T-helper 1 cell treated with Interleukin-12 subunit alpha and Interleukin-12 subunit beta and Interleukin-4 antibody, amounts not matched to agents 30 μg/mL and 1 μg/mL, for 36 hours (primary cell): ENCODE measurements at regions not wholly inside any gene's neighbourhood (a gene's known extent, or its start where the extent isn't known, plus 50 kb on each side); places are given as distances from the start of the nearest gene placed in this dataset.

Experiments
- H3K27ac Mint-ChIP-seq: one replicate; pipeline ENCODE4 v1.8.0; 2021; ENCODE audit warnings: mild to moderate bottlenecking, mixed read lengths
- H3K27me3 Mint-ChIP-seq: one replicate; pipeline ENCODE4 v1.8.0; 2021; ENCODE audit warnings: low read depth, mixed read lengths
- H3K36me3 Mint-ChIP-seq: one replicate; pipeline ENCODE4 v1.8.0; 2021; ENCODE audit warnings: low read depth, mixed read lengths
- H3K4me1 Mint-ChIP-seq: one replicate; pipeline ENCODE4 v1.8.0; 2021; ENCODE audit warnings: low read depth, mixed read lengths
- H3K4me3 Mint-ChIP-seq: one replicate; pipeline ENCODE4 v1.8.0; 2021; ENCODE audit warnings: mild to moderate bottlenecking, moderate library complexity, mixed read lengths
- H3K9me3 Mint-ChIP-seq: one replicate; pipeline ENCODE4 v1.8.0; 2021; ENCODE audit warnings: mixed read lengths

DNA sequence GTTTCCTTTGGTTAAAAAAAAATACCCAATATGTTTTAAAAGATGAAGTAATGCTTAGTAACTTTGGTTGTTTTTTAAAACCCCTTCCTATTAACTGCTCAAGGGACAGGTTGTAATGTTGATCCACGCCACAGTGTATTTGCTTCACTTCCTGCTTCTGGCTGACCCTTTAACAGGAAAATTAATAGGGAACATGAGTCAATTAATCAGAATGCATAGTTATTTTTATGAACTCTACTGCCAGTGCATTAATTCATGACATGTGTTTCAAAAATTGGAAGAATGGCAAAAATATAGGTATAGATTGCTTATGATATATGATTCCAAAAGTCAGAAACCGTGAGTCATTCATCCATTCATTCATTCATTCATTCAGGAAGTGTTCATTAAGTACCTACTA lies 204.8 kb downstream of the SETD4 start:
- no peaks in the 10 kb centered on the region for H3K9me3 Mint-ChIP-seq
- no peaks in the 10 kb centered on the region for H3K4me1 Mint-ChIP-seq
- no peak overlapping the region for H3K27ac Mint-ChIP-seq
- no peak overlapping the region for H3K4me3 Mint-ChIP-seq
- H3K36me3 Mint-ChIP-seq, result no peaks in the 10 kb centered on the region
- peaks cover 19% of the 10 kb centered on the region for H3K27me3 Mint-ChIP-seq

DNA sequence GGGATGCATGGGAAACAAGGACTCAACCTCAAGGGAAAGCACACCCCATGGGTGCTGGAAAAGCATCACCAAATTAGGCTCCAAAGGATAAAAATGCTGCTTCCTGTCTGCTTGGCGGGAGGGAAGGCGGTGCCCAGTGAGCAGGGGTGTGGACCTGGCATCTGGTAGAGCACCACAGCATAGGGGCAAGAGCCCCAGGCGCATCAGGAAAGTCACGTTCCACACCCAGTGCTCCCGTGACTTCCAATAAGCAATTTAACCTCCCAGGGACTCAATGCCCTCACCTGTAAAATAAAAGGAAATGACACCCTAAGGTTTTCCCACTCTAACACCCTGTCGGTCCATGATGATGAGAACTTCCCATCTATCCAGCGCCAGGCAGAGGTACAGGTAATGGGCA lies 206.0 kb downstream of the SETD4 start:
- peaks cover 16% of the 10 kb centered on the region for H3K27me3 Mint-ChIP-seq
- no peak overlapping the region for H3K4me3 Mint-ChIP-seq
- H3K9me3 Mint-ChIP-seq, result no peaks in the 10 kb centered on the region
- H3K4me1 Mint-ChIP-seq, result no peaks in the 10 kb centered on the region
- H3K27ac Mint-ChIP-seq, result no peak overlapping the region
- H3K36me3 Mint-ChIP-seq, result no peaks in the 10 kb centered on the region

DNA sequence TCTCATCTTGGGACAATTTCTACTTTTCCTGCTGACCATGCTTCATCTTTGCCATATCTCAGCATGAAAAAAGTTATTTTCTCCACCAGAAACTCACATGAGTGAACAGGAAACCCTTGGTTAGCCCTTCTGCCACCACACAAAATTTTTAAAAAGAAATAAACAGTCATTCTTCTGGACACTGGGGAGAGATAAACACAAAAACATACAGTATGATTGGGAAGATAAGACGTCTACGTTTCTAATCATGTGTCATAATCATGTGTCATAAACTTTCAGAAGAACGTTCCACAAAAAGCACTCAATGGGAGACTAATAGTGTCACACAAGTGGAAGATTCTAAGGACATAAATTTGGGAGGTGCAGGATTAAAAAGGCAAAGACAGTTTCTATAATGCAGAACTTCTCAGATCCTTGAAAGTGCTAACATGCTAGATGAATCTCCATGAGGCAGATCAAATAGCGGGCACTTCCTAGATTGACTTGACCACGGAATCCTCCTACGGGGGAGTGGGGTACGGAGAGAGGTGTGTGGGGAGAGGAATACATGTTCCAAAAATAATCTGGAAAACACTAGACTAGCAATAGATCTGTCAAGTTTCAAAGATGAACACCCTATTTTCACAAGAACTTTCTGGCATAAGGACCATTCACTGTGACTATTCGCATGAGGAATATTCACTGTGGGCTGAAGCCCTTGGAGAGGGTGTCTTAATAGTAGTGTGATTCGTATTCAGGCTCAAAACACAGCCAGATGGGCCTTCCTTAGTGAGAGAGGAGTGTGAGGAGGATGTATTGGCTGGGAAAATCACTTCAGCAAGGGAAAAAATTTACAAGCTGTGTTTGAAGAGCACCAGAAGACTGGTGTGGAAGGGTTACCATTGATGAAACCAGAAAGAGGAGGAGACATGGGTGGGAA lies 206.7 kb downstream of the SETD4 start:
- H3K27me3 Mint-ChIP-seq, result peaks cover 11% of the 10 kb centered on the region
- H3K9me3 Mint-ChIP-seq, result no peaks in the 10 kb centered on the region
- H3K36me3 Mint-ChIP-seq, result no peaks in the 10 kb centered on the region
- no peak overlapping the region for H3K4me3 Mint-ChIP-seq
- H3K27ac Mint-ChIP-seq, result no peak overlapping the region
- no peaks in the 10 kb centered on the region for H3K4me1 Mint-ChIP-seq

DNA sequence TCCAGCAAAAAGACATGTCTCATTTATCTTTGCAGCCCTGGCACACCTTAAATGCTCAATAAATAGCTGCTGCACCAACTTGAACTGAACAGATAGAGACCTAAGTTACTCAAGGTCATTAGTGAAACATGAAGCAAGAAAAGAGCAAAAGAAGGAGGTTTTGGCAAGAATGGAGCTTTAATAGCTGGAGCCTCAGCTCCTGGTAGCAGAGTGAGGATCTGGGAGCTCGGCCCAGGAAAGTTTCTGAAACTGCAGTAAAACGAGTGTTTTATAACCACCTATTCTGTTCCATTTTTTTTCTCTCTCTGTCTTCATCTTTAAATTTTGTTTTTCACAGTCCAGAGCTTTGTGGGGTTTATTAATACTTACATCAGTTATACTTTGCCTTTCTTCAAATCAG lies 207.5 kb downstream of the SETD4 start:
- peaks cover 9% of the 10 kb centered on the region for H3K27me3 Mint-ChIP-seq
- no peak overlapping the region for H3K4me3 Mint-ChIP-seq
- no peaks in the 10 kb centered on the region for H3K9me3 Mint-ChIP-seq
- no peaks in the 10 kb centered on the region for H3K4me1 Mint-ChIP-seq
- H3K27ac Mint-ChIP-seq, result no peak overlapping the region
- no peaks in the 10 kb centered on the region for H3K36me3 Mint-ChIP-seq

DNA sequence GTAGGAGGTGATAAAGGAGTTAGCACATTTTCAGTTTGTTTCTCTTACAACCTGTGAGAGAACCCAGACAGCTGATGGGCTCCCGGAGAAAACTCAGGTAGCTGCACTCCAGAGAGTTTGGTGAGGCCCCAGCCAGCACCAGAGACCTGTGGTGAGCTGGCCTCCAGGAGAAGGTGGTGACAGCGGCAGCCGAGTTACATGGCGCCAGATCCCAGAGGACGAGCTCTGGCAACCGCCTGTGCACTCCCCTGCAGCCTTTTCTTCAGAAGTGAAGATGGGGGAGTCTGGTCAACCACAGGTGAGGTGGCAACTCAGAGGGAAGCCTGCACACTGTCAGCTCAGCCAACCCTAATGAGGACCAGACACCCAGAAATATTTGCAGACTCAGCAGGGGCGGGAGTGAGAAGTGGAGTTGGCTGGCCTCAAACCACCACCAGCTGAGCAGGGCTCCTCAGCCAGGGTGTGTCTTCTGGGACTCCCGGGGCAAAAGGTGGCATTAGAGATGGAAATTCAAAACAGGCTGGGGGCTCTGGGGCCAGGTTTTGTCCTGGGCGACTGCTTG lies 209.7 kb downstream of the SETD4 start:
- Mint-ChIP-seq H3K4me1 (no peaks in the 10 kb centered on the region), H3K4me3 (no peak overlapping the region), H3K27ac (no peak overlapping the region), H3K27me3 (peaks cover 13% of the 10 kb centered on the region), H3K36me3 (no peaks in the 10 kb centered on the region), H3K9me3 (no peaks in the 10 kb centered on the region)

DNA sequence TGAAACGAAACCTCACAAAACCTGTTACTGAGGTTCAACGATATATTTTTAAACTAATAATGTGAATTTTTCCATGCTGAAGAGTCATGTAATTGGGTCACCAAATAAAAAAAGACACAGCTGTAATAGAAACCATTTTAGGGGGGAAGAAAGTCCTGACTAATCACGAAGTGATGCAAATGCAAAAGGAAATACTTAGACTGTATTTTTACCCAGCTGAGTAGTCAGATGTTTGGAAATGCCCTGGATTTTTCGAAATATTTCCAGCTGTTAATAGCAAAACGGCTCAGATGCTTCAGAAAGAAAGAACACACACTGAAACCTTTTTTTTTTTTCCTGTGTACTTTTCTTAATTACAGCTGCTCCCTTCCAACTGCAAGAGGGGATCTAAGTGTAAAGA lies 210.3 kb downstream of the SETD4 start:
- H3K27me3 Mint-ChIP-seq, result peaks cover 13% of the 10 kb centered on the region
- no peak overlapping the region for H3K27ac Mint-ChIP-seq
- no peak overlapping the region for H3K4me3 Mint-ChIP-seq
- no peaks in the 10 kb centered on the region for H3K36me3 Mint-ChIP-seq
- no peaks in the 10 kb centered on the region for H3K9me3 Mint-ChIP-seq
- H3K4me1 Mint-ChIP-seq, result no peaks in the 10 kb centered on the region

DNA sequence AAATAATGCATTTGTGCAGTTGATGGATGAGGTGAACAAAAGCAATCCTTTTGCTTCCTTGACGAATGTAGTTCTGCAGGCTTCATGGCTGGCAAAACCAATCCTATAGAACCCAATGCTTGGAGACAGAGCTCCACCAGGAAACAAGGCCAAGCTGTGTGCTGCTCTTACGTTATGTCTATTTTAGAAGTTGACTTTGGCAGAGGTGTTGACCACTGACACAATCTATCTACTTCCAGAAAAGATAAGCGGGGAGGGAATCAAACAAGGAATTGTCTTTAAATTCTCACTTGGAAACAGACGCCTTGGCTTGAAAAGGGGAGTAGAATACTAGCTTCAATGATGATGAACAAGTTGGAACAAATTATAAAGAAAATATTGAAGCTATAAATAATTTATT lies 211.2 kb downstream of the SETD4 start:
- H3K27ac Mint-ChIP-seq, result no peak overlapping the region
- H3K4me1 Mint-ChIP-seq, result no peaks in the 10 kb centered on the region
- H3K4me3 Mint-ChIP-seq, result no peak overlapping the region
- peaks cover 17% of the 10 kb centered on the region for H3K27me3 Mint-ChIP-seq
- H3K36me3 Mint-ChIP-seq, result no peaks in the 10 kb centered on the region
- H3K9me3 Mint-ChIP-seq, result no peaks in the 10 kb centered on the region

DNA sequence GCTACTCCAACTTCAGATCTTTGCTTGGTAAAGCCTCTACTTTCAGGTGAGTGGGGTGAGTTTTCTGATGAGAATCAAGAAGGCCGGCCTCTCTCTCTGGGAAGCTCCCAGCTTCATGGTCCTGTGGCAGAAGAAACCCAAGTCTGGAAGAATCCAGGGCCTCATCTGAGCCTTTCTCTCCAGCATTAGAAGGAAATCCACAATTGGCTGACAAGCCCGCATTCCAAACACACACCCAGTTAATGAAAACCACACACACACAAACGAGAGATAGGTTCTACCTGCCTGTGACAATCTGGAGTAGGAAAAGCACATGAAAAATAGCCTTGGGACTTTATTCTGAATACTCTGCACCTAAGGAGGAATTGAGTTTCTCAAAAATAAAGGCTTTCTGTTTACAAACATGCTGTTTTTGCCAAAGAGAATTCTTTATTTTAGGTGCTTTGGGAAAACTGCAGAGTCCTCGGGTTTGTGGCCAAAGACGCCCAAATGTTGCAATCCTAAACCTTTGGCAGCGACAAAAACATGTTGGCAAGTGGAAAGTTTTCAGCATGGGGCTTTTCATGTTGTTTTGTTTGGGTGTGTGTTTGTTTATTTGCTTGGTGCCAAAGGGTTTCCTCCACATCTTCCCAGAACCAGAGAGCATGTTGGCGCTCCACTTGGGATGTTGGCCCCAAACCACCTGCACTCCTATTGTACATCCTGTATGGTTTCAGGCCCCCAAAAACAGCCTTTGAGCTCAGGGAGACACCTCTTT lies 216.2 kb downstream of the SETD4 start:
- Mint-ChIP-seq H3K36me3 (no peaks in the 10 kb centered on the region), H3K27me3 (peaks cover 11% of the 10 kb centered on the region), H3K4me3 (no peak overlapping the region), H3K4me1 (no peaks in the 10 kb centered on the region), H3K9me3 (no peaks in the 10 kb centered on the region), H3K27ac (no peak overlapping the region)

DNA sequence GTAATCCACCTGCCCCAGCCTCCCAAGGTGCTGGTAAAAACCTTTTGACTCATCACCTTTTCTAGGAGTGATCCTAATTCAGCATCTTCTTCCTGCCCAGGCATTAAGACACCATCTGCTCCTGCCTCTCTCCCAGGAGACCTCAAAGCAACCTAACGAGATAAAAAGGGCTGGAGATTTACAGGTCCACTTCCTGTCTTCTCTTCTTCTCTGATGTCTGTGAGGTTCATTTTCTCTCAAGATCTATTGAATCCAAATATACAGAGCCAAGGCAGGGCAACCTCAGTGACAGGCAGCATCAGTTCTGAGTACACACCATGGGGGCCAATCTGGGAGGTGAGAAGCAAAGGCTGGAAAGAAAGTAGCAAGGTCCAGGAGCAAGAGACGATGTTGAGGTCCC lies 219.4 kb downstream of the SETD4 start:
- Mint-ChIP-seq H3K4me1 (no peaks in the 10 kb centered on the region), H3K27me3 (peaks cover 6% of the 10 kb centered on the region), H3K4me3 (no peak overlapping the region), H3K27ac (no peak overlapping the region), H3K36me3 (no peaks in the 10 kb centered on the region), H3K9me3 (no peaks in the 10 kb centered on the region)

DNA sequence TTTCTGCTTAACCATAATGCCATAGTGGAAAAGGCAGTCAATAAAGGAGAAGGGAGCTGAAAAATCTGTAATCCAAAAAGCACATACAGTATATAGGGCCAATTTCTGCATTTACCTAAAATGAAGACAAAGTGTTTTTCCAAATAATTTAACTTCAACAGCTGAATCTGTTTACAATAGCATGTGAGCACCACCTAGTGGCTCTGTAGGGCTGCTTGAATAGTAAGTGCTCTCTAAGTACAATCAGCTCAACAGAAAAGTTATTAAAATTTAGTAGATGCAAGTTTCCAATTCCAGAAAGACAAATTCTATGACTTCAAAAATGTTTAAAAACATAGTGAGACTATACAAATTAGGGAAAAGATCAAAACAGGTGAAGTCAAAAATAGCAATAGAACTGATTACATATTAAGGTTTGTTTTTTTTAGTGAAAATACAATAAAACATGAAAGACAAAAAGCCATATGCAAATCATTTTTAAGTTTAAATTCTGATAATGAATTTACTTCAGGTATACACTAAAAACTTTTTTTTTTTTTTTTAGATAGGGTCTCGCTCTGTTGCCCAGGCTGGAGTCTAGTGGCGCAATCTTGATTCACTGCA lies 220.0 kb downstream of the SETD4 start:
- Mint-ChIP-seq H3K4me1 (no peaks in the 10 kb centered on the region), H3K9me3 (no peaks in the 10 kb centered on the region), H3K4me3 (no peak overlapping the region), H3K27ac (no peak overlapping the region), H3K27me3 (peaks cover 6% of the 10 kb centered on the region), H3K36me3 (no peaks in the 10 kb centered on the region)

DNA sequence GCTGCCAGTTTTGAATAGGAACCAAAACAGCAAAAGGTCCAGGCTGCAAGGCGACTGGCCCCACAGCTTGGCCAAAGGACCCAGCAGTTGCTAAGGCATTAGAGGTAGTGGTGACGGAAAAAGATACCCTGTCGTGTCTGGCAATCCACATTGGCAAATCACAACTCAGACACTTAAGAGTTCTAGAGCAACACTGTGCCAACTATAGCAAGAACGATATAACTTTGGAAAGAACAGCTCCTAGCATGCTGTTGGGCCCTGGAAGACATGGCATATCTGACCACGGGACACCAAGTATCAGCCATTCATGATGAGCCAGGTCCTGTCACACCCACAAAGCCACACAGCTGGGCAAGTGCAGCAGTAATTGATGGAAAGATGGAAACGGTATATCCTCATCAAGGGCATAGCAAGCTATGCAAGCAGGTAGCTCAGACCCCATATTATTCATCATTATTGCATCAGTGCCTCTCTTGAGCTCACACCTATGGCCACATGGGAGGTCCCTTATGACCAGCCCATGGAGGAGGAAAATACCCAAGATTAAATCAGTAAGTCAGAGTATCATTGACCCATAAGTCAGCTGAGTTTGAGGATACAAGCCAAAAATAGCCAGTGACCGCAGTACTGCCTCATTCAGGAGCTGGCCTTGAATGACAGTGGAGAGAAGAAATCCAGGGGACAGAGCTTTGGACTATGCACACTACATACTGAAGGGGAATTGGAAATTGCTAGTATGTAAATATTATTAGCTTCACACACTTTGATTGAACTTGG lies 221.2 kb downstream of the SETD4 start:
- no peaks in the 10 kb centered on the region for H3K36me3 Mint-ChIP-seq
- H3K27me3 Mint-ChIP-seq, result peaks cover 3% of the 10 kb centered on the region
- H3K4me1 Mint-ChIP-seq, result no peaks in the 10 kb centered on the region
- H3K9me3 Mint-ChIP-seq, result no peaks in the 10 kb centered on the region
- no peak overlapping the region for H3K4me3 Mint-ChIP-seq
- H3K27ac Mint-ChIP-seq, result no peak overlapping the region

DNA sequence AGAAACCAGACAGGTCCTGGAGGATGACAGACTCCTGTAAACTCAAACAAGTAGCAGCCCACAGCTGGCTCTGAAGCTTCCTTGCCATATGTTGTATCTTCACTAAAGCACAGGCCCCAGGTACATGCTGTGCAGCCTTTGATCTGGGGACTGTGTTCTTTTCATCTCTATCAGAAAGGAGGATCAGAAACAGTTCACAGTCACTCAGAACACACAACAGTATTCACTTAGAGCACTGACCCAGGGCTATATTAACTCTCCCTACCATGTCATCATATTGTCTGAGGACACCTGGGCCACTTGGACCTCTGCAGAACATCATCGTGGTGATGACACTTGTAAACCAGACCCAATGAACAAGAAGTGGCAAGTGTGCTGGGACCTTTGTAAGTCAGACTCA lies 222.0 kb downstream of the SETD4 start:
- Mint-ChIP-seq H3K4me1 (no peaks in the 10 kb centered on the region), H3K27me3 (peaks cover 2% of the 10 kb centered on the region), H3K36me3 (no peaks in the 10 kb centered on the region), H3K9me3 (no peaks in the 10 kb centered on the region), H3K4me3 (no peak overlapping the region), H3K27ac (no peak overlapping the region)

DNA sequence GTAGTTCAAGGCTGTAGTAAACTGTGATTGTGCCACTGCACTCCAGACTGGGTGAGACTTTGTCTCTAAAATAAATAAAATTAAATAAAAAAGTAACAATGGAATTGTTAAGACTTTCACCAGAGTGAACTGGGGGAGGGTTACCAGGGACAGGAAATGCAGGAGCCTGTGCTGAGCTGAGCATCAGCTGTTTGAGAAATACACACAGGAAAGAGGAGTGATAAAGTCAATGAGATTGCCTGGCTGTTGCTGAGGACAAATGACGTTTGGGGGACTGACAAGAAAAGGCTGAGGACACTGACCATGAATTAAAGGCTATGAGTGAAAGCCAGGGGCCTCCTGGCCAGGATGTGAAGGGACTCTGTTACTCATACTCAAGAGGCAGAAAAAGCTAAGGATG lies 226.3 kb downstream of the SETD4 start:
- H3K36me3 Mint-ChIP-seq, result no peaks in the 10 kb centered on the region
- no peak overlapping the region for H3K27ac Mint-ChIP-seq
- H3K4me1 Mint-ChIP-seq, result no peaks in the 10 kb centered on the region
- no peak overlapping the region for H3K4me3 Mint-ChIP-seq
- H3K9me3 Mint-ChIP-seq, result no peaks in the 10 kb centered on the region
- H3K27me3 Mint-ChIP-seq, result peaks cover 12% of the 10 kb centered on the region

DNA sequence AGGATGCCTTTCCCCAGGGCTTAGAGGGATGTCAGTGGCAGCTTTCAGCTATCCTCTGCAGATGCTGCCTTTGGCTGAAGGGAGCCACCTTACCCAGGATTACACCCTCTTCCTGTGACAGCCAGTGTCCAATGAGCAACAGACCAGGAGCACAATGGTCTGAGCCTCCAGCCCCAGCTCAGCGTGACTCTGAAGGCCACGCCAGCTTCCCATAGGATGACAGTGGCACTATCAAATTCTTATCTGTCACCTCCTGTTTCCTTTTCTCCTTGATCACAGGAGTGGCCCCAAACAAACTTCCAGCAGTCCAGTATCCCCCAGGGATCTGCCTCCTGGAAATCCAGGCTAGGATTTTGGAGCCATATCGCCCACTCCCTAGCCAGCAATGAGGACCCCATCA lies 226.9 kb downstream of the SETD4 start:
- Mint-ChIP-seq H3K9me3 (no peaks in the 10 kb centered on the region), H3K36me3 (no peaks in the 10 kb centered on the region), H3K27me3 (peaks cover 18% of the 10 kb centered on the region), H3K27ac (no peak overlapping the region), H3K4me3 (no peak overlapping the region), H3K4me1 (no peaks in the 10 kb centered on the region)
